ENCODE measurements at regions not wholly inside any gene's neighbourhood (a gene's known extent, or its start where the extent isn't known, plus 50 kb on each side); places are given as distances from the start of the nearest gene placed in this dataset.

GRCh38 chr9:82645600-82645999, 417.3 kb downstream of the RASEF start:
- ATAC-seq (ENCODE audit: low read depth) (no peak), DNase-seq (ENCODE audit: low spot score) (no peak)
- no peaks in the 10 kb centered on the region for H3K27me3 ChIP-seq (ENCODE audit: insufficient read depth, poor library complexity, severe bottlenecking)
- no peaks in the 10 kb centered on the region for H3K9me3 ChIP-seq (ENCODE audit: severe bottlenecking)
- no peaks in the 10 kb centered on the region for H3K36me3 ChIP-seq (ENCODE audit: low read depth)
- no peaks in the 10 kb centered on the region for H3K4me1 ChIP-seq (ENCODE audit: insufficient read depth, poor library complexity, severe bottlenecking)
- no peak overlapping the region for H3K4me3 ChIP-seq (ENCODE audit: severe bottlenecking)
- no peak overlapping the region for H3K27ac ChIP-seq (ENCODE audit: poor library complexity, severe bottlenecking)
- no peak for TF ChIP-seq CTCF (IDR thresholded peaks at IDR 0.05; ENCODE audit: poor library complexity, severe bottlenecking)

- no peak overlapping the region for H3K4me3 ChIP-seq (ENCODE audit: severe bottlenecking)
- no peaks in the 10 kb centered on the region for H3K9me3 ChIP-seq (ENCODE audit: severe bottlenecking)
- DNase-seq (ENCODE audit: low spot score) (no peak), ATAC-seq (ENCODE audit: low read depth) (no peak)
- no peaks in the 10 kb centered on the region for H3K27me3 ChIP-seq (ENCODE audit: insufficient read depth, poor library complexity, severe bottlenecking)
- no peaks in the 10 kb centered on the region for H3K36me3 ChIP-seq (ENCODE audit: low read depth)
- TF ChIP-seq CTCF (IDR thresholded peaks at IDR 0.05; ENCODE audit: poor library complexity, severe bottlenecking): no peak
- H3K27ac ChIP-seq (ENCODE audit: poor library complexity, severe bottlenecking): no peak overlapping the region
- no peaks in the 10 kb centered on the region for H3K4me1 ChIP-seq (ENCODE audit: insufficient read depth, poor library complexity, severe bottlenecking)
These were observed 412.6 kb downstream of the RASEF start for GRCh38 chr9:82650368-82650767.

- H3K4me3 ChIP-seq (ENCODE audit: severe bottlenecking): no peak overlapping the region
- DNase-seq (ENCODE audit: low spot score) (no peak), ATAC-seq (ENCODE audit: low read depth) (no peak)
- no peaks in the 10 kb centered on the region for H3K4me1 ChIP-seq (ENCODE audit: insufficient read depth, poor library complexity, severe bottlenecking)
- no peak for TF ChIP-seq CTCF (IDR thresholded peaks at IDR 0.05; ENCODE audit: poor library complexity, severe bottlenecking)
- H3K9me3 ChIP-seq (ENCODE audit: severe bottlenecking): no peaks in the 10 kb centered on the region
- H3K36me3 ChIP-seq (ENCODE audit: low read depth): no peaks in the 10 kb centered on the region
- no peak overlapping the region for H3K27ac ChIP-seq (ENCODE audit: poor library complexity, severe bottlenecking)
- no peaks in the 10 kb centered on the region for H3K27me3 ChIP-seq (ENCODE audit: insufficient read depth, poor library complexity, severe bottlenecking)
These were observed 411.5 kb downstream of the RASEF start for GRCh38 chr9:82651474-82651873.

GRCh38 chr9:82665324-82665723, 397.6 kb downstream of the RASEF start:
- no peaks in the 10 kb centered on the region for H3K4me1 ChIP-seq (ENCODE audit: insufficient read depth, poor library complexity, severe bottlenecking)
- H3K27ac ChIP-seq (ENCODE audit: poor library complexity, severe bottlenecking): no peak overlapping the region
- H3K9me3 ChIP-seq (ENCODE audit: severe bottlenecking): no peaks in the 10 kb centered on the region

More at GRCh38 chr9:82665324-82665723, 397.6 kb downstream of the RASEF start:
- DNase-seq (ENCODE audit: low spot score) (no peak), ATAC-seq (ENCODE audit: low read depth) (no peak)
- Histone ChIP-seq H3K36me3 (ENCODE audit: low read depth) (no peaks in the 10 kb centered on the region), H3K27me3 (ENCODE audit: insufficient read depth, poor library complexity, severe bottlenecking) (no peaks in the 10 kb centered on the region), H3K4me3 (ENCODE audit: severe bottlenecking) (no peak overlapping the region)
- no peak for TF ChIP-seq CTCF (IDR thresholded peaks at IDR 0.05; ENCODE audit: poor library complexity, severe bottlenecking)

All from RWPE2 (cell line).